GM18502 (cell line): ENCODE measurements at regions not wholly inside any gene's neighbourhood (a gene's known extent, or its start where the extent isn't known, plus 50 kb on each side); places are given as distances from the start of the nearest gene placed in this dataset.
"Not testable (repeated sequence)": the region's sequence is repeated elsewhere in the genome, so short reads cannot be mapped to it uniquely, and the experiment has no call there.

ENCODE experiments used
- ATAC-seq: cut with Tn5 transposase; IDR thresholded peaks from one replicate; pipeline ENCODE4 v1.9.1; 2021; ENCODE audit warnings: mild to moderate bottlenecking; ENCODE audit not compliant: unreplicated experiment, poor library complexity

GRCh38 chr15:30470601-30471365, 56.7 kb upstream of the GOLGA8R start:
- ATAC-seq, result peak; percentile 87

- ATAC-seq, result not testable (repeated sequence)
These were observed 57.3 kb upstream of the GOLGA8R start for GRCh38 chr15:30471366-30471749.

- not testable (repeated sequence) for ATAC-seq
These were observed 57.9 kb upstream of the GOLGA8R start for GRCh38 chr15:30471817-30472551.

GRCh38 chr15:30484887-30485286, 67.0 kb upstream of the GOLGA8Q start:
- ATAC-seq, result not testable (repeated sequence)

GRCh38 chr15:30489237-30489636, 62.6 kb upstream of the GOLGA8Q start:
- ATAC-seq, result not testable (repeated sequence)

- ATAC-seq, result not testable (repeated sequence)
These were observed 61.5 kb upstream of the GOLGA8Q start for GRCh38 chr15:30490334-30490733.

- not testable (repeated sequence) for ATAC-seq
These were observed 57.9 kb upstream of the GOLGA8Q start for GRCh38 chr15:30493947-30494346.

GRCh38 chr15:30497275-30497674, 54.6 kb upstream of the GOLGA8Q start:
- ATAC-seq, result not testable (repeated sequence)

GRCh38 chr15:30499233-30499632, 52.6 kb upstream of the GOLGA8Q start:
- not testable (repeated sequence) for ATAC-seq

GRCh38 chr15:30500511-30500910, 51.3 kb upstream of the GOLGA8Q start:
- not testable (repeated sequence) for ATAC-seq
